Liver (tissue), 8 donors: ENCODE measurements at regions not wholly inside any gene's neighbourhood (a gene's known extent, or its start where the extent isn't known, plus 50 kb on each side); places are given as distances from the start of the nearest gene placed in this dataset.

Experiments used
- DNase-seq: peaks from one replicate; pipeline ENCODE4 v3.0.0-alpha.2; 2017; ENCODE audit warnings: low spot score
- H3K27ac ChIP-seq, 2 donors: one replicate each; pipeline ENCODE4 v1.7.0; 2013; ENCODE audit warnings: inconsistent platforms in 2 of 2, low read length in 2 of 2, control low read depth in 1 of 2, low read depth in 1 of 2, mild to moderate bottlenecking in 1 of 2
- H3K27me3 ChIP-seq, 4 donors: one replicate each; pipeline versions ENCODE4 v1.6.1 to v1.7.0; 2013; ENCODE audit warnings: low read length in 3 of 4, inconsistent platforms in 1 of 4, mild to moderate bottlenecking in 1 of 4, moderate library complexity in 1 of 4; ENCODE audit not compliant: control insufficient read depth in 4 of 4, insufficient read depth in 4 of 4
- H3K36me3 ChIP-seq, 4 donors: one replicate each; pipeline versions ENCODE4 v1.6.1 to v1.7.0; 2013; ENCODE audit warnings: low read length in 3 of 4, mild to moderate bottlenecking in 3 of 4, low read depth in 1 of 4, moderate library complexity in 1 of 4; ENCODE audit not compliant: control insufficient read depth in 4 of 4, insufficient read depth in 3 of 4
- H3K4me1 ChIP-seq, 4 donors: one replicate each; pipeline versions ENCODE4 v1.6.1 to v1.7.0; 2013; ENCODE audit warnings: low read length in 3 of 4, mild to moderate bottlenecking in 3 of 4, moderate library complexity in 1 of 4; ENCODE audit not compliant: control insufficient read depth in 4 of 4, insufficient read depth in 4 of 4
- H3K4me3 ChIP-seq, 3 donors: one replicate each; pipeline versions ENCODE4 v1.6.1 to v1.7.0; 2013; ENCODE audit warnings: low read length in 3 of 3, control low read depth in 1 of 3, low read depth in 1 of 3, mild to moderate bottlenecking in 1 of 3
- H3K9ac ChIP-seq, 2 donors: one replicate each; pipeline ENCODE4 v1.7.0; 2013; ENCODE audit warnings: low read length in 2 of 2, mild to moderate bottlenecking in 2 of 2, moderate library complexity in 2 of 2, control low read depth in 1 of 2, low read depth in 1 of 2
- H3K9me3 ChIP-seq, 4 donors: one replicate each; pipeline versions ENCODE4 v1.6.1 to v1.7.0; 2013; ENCODE audit warnings: low read length in 3 of 4; ENCODE audit not compliant: control insufficient read depth in 4 of 4
- ATF3 ChIP-seq: IDR thresholded peaks from 2 replicates; pipeline ENCODE4 v1.6.1; 2016; ENCODE audit warnings: antibody characterized with exemption
- CTCF ChIP-seq: fragments of 150-350 bp; IDR thresholded peaks from 2 replicates; pipeline ENCODE4 v1.5.1; 2017; ENCODE audit warnings: improper control_type of control experiment, low read depth, low read length; ENCODE audit not compliant: missing input control
- EGR1 ChIP-seq, 2 donors: IDR thresholded peaks; 2 replicates each; pipeline ENCODE4 v1.6.1; 2016 to 2018; ENCODE audit warnings: antibody characterized with exemption in 2 of 2, low read depth in 2 of 2
- FOXA1 ChIP-seq: IDR thresholded peaks from 2 replicates; pipeline ENCODE4 v1.6.1; 2016; ENCODE audit warnings: antibody characterized with exemption
- FOXA2 ChIP-seq: IDR thresholded peaks from 2 replicates; pipeline ENCODE4 v1.6.1; 2016; ENCODE audit warnings: antibody characterized with exemption
- GABPA ChIP-seq, 2 donors: IDR thresholded peaks in 1 of 2; conservative IDR thresholded peaks in 1 of 2; 2 replicates each; pipeline ENCODE4 v1.6.1; 2016; ENCODE audit warnings: antibody characterized with exemption in 2 of 2, mild to moderate bottlenecking in 1 of 2, moderate library complexity in 1 of 2
- HNF4A ChIP-seq, 2 donors: conservative IDR thresholded peaks; 2 replicates each; pipeline ENCODE4 v1.6.1; 2016; ENCODE audit warnings: antibody characterized with exemption in 2 of 2, mild to moderate bottlenecking in 2 of 2
- HNF4G ChIP-seq: IDR thresholded peaks from 2 replicates; pipeline ENCODE4 v1.6.1; 2016; ENCODE audit warnings: antibody characterized with exemption
- JUND ChIP-seq, 2 donors: IDR thresholded peaks; 2 replicates each; pipeline ENCODE4 v1.6.1; 2016; ENCODE audit warnings: antibody characterized with exemption in 2 of 2
- MAX ChIP-seq: IDR thresholded peaks from 2 replicates; pipeline ENCODE4 v1.6.1; 2016; ENCODE audit warnings: antibody characterized with exemption
- NR2F2 ChIP-seq: IDR thresholded peaks from 2 replicates; pipeline ENCODE4 v1.6.1; 2016; ENCODE audit warnings: antibody characterized with exemption
- RAD21 ChIP-seq, 2 donors: IDR thresholded peaks; 2 replicates each; pipeline ENCODE4 v1.6.1; 2016; ENCODE audit warnings: antibody characterized with exemption in 2 of 2, mild to moderate bottlenecking in 2 of 2
- REST ChIP-seq: IDR thresholded peaks from 2 replicates; pipeline ENCODE4 v1.6.1; 2016; ENCODE audit warnings: antibody characterized with exemption, mild to moderate bottlenecking
- RXRA ChIP-seq, 2 donors: IDR thresholded peaks; 2 replicates each; pipeline ENCODE4 v1.6.1; 2017 to 2018; ENCODE audit warnings: antibody characterized with exemption in 2 of 2, mild to moderate bottlenecking in 1 of 2
- SP1 ChIP-seq: IDR thresholded peaks from 2 replicates; pipeline ENCODE4 v1.6.1; 2018; ENCODE audit warnings: antibody characterized with exemption, mild to moderate bottlenecking
- TAF1 ChIP-seq: conservative IDR thresholded peaks from 2 replicates; pipeline ENCODE4 v1.6.1; 2016; ENCODE audit warnings: antibody characterized with exemption, mild to moderate bottlenecking
- YY1 ChIP-seq: IDR thresholded peaks from 2 replicates; pipeline ENCODE4 v1.6.1; 2016; ENCODE audit warnings: antibody characterized with exemption, mild to moderate bottlenecking
- ZBTB33 ChIP-seq: IDR thresholded peaks from 2 replicates; pipeline ENCODE4 v1.6.1; 2016; ENCODE audit warnings: antibody characterized with exemption
- WGBS: extraction: QIAGEN DNeasy Blood & Tissue Kit; methylation state at CpG from one replicate; pipeline ENCODE4 v1.1.7; 2013; 5-methylcytosine and 5-hydroxymethylcytosine counted together
- donor health status: healthy.
- donor health status: healthy.
- donor health status: healthy.
- donor health status: healthy.
- donor health status: healthy.

- 25% methylated on average over 10 of the region's 10 CpGs for WGBS
- H3K9ac ChIP-seq = no peak overlapping the region
- H3K27ac ChIP-seq = peak overlapping the region; percentile 76 to 89
- H3K9me3 ChIP-seq = peaks cover under 1 to 2% (median 2%) of the 10 kb centered on the region in 4 donors
- H3K4me1 ChIP-seq = peaks cover 25 to 47% (median 39%) of the 10 kb centered on the region in 4 donors
- H3K27me3 ChIP-seq = no peaks in the 10 kb centered on the region
- peak; percentile 82 for TF ChIP-seq YY1
- peak; percentile 93 for TF ChIP-seq NR2F2
- peak in 1 of 2 donors; percentile 52 for TF ChIP-seq GABPA (IDR thresholded peaks at IDR 0.05 in 1 of 2, conservative IDR thresholded peaks at IDR 0.05 in 1 of 2)
- TF ChIP-seq HNF4G = peak; percentile 98
- peak; percentile 99 to 100 for TF ChIP-seq RXRA (IDR thresholded peaks at IDR 0.05)
- TF ChIP-seq CTCF = no peak
- peak in 1 of 2 donors; percentile 83 for TF ChIP-seq EGR1 (IDR thresholded peaks at IDR 0.05; ENCODE audit: low read depth in 2 of 2)
- TF ChIP-seq ATF3 = peak; percentile 97
- TF ChIP-seq FOXA2 = peak; percentile 81
- peak; percentile 98 to 99 for TF ChIP-seq HNF4A (conservative IDR thresholded peaks at IDR 0.05)
- TF ChIP-seq SP1 = peak; percentile 97
- TF ChIP-seq ZBTB33 = peak; percentile 95
- peak; percentile 83 for TF ChIP-seq REST
- TF ChIP-seq TAF1 = no peak
- peak; percentile 64 to 65 for TF ChIP-seq RAD21 (IDR thresholded peaks at IDR 0.05)
- TF ChIP-seq MAX = peak; percentile 95
- TF ChIP-seq JUND (IDR thresholded peaks at IDR 0.05) = peak; percentile 99
- TF ChIP-seq FOXA1 = peak; percentile 63
- H3K4me3 ChIP-seq = no peak overlapping the region
- no peaks in the 10 kb centered on the region for H3K36me3 ChIP-seq
- DNase-seq = no peak
Observed at GRCh38 chr3:43178891-43179366, 73.0 kb upstream of the POMGNT2 start.
